KMS-11 (cell line): ENCODE measurements at regions not wholly inside any gene's neighbourhood (a gene's known extent, or its start where the extent isn't known, plus 50 kb on each side); places are given as distances from the start of the nearest gene placed in this dataset.

Experiments
- H2AFZ ChIP-seq: fragments of 200-600 bp; sonication (generic); 2 replicates; pipeline ENCODE4 v1.6.1; 2016; ENCODE audit warnings: antibody characterized with exemption, mixed run types, low read depth
- H3K27ac ChIP-seq: fragments of 200-600 bp; sonication (generic); 2 replicates; pipeline ENCODE4 v1.6.1; 2016; ENCODE audit warnings: mild to moderate bottlenecking, mixed run types
- H3K27me3 ChIP-seq: fragments of 200-600 bp; sonication (generic); 2 replicates; pipeline ENCODE4 v1.6.1; 2017; ENCODE audit warnings: mild to moderate bottlenecking, low read depth, mixed run types, moderate library complexity; ENCODE audit not compliant: insufficient read depth
- H3K36me3 ChIP-seq: fragments of 200-600 bp; sonication (generic); 2 replicates; pipeline ENCODE4 v1.6.1; 2017; ENCODE audit warnings: mild to moderate bottlenecking, mixed run types; ENCODE audit not compliant: insufficient read depth
- H3K4me1 ChIP-seq: fragments of 200-600 bp; sonication (generic); 2 replicates; pipeline ENCODE4 v1.6.1; 2016; ENCODE audit warnings: mild to moderate bottlenecking, low read depth, mixed run types; ENCODE audit not compliant: poor library complexity, severe bottlenecking
- H3K4me2 ChIP-seq: fragments of 200-600 bp; sonication (generic); 2 replicates; pipeline ENCODE4 v1.7.0; 2016; ENCODE audit warnings: mild to moderate bottlenecking, mixed run types
- H3K4me3 ChIP-seq: fragments of 200-600 bp; sonication (generic); IDR thresholded peaks from 2 replicates; pipeline ENCODE4 v1.6.1; 2017; ENCODE audit warnings: low read depth, low read length, mixed read lengths; ENCODE audit not compliant: insufficient read depth
- H3K79me2 ChIP-seq: fragments of 200-600 bp; sonication (generic); 2 replicates; pipeline ENCODE4 v1.6.1; 2016; ENCODE audit warnings: low read depth, mixed run types; ENCODE audit not compliant: insufficient read depth
- H3K9ac ChIP-seq: fragments of 200-600 bp; sonication (generic); 2 replicates; pipeline ENCODE4 v1.6.1; 2016; ENCODE audit warnings: mild to moderate bottlenecking, mixed run types
- H4K20me1 ChIP-seq: fragments of 200-600 bp; sonication (generic); 2 replicates; pipeline ENCODE4 v1.6.1; 2016; ENCODE audit warnings: mild to moderate bottlenecking, mixed run types; ENCODE audit not compliant: insufficient read depth
- CTCF ChIP-seq: fragments of 200-600 bp; sonication (generic); conservative IDR thresholded peaks from 2 replicates; pipeline ENCODE4 v1.6.1; 2017; ENCODE audit warnings: low read depth, mild to moderate bottlenecking, antibody characterized with exemption, low read length, moderate library complexity, mixed read lengths

- H3K27ac ChIP-seq: no peak overlapping the region
- no peaks in the 10 kb centered on the region for H3K79me2 ChIP-seq
- H3K4me3 ChIP-seq: no peak overlapping the region
- TF ChIP-seq CTCF: no peak
- no peak overlapping the region for H2AFZ ChIP-seq
- no peaks in the 10 kb centered on the region; the same call in 1 of the 2 replicates for H3K27me3 ChIP-seq
- H3K4me2 ChIP-seq: no peak overlapping the region
- H3K36me3 ChIP-seq: no peaks in the 10 kb centered on the region
- H4K20me1 ChIP-seq: no peaks in the 10 kb centered on the region
- H3K4me1 ChIP-seq: no peaks in the 10 kb centered on the region
- H3K9ac ChIP-seq: no peak overlapping the region
Measured at GRCh38 chr12:131530422-131530821, 180.5 kb upstream of the SFSWAP start.

- no peaks in the 10 kb centered on the region for H3K36me3 ChIP-seq
- no peak overlapping the region for H3K4me3 ChIP-seq
- no peaks in the 10 kb centered on the region for H3K4me1 ChIP-seq
- H3K79me2 ChIP-seq: no peaks in the 10 kb centered on the region
- no peak for TF ChIP-seq CTCF
- no peak overlapping the region for H3K4me2 ChIP-seq
- H4K20me1 ChIP-seq: no peaks in the 10 kb centered on the region
- no peak overlapping the region for H3K27ac ChIP-seq
- H3K27me3 ChIP-seq: peaks cover 5% of the 10 kb centered on the region; the same call in 1 of the 2 replicates
- no peak overlapping the region for H2AFZ ChIP-seq
- no peak overlapping the region for H3K9ac ChIP-seq
Measured at GRCh38 chr12:131533139-131533538, 177.8 kb upstream of the SFSWAP start.

GRCh38 chr12:131535779-131536178 is 175.1 kb upstream of the SFSWAP start:
- Histone ChIP-seq H3K36me3 (no peaks in the 10 kb centered on the region), H3K4me2 (no peak overlapping the region), H3K4me1 (no peaks in the 10 kb centered on the region), H3K27me3 (0 out of 2 replicates have a peak, but pooled peaks cover 5% of the 10 kb centered on the region), H2AFZ (no peak overlapping the region), H3K4me3 (no peak overlapping the region), H3K27ac (no peak overlapping the region), H3K79me2 (no peaks in the 10 kb centered on the region), H4K20me1 (no peaks in the 10 kb centered on the region), H3K9ac (no peak overlapping the region)
- no peak for TF ChIP-seq CTCF

DNA sequence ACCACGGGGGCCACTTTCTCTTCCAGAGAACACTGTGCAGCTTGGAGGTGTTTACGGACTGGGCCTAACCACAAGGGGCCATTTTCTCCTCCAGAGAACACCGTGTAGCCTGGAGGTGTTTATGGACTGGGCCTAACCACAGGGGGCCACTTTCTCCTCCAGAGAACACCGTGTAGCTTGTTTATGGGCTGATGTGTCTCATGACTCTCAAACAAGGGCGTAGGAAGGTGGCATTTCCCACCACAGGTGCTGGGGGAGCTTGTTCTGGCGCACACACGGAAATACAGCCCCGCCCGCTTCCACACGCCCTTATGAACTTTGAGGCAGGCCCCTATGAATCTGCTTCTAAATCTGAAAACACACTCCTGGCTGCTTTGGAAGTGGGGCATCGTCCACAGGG is 174.6 kb upstream of the SFSWAP start:
- no peak for TF ChIP-seq CTCF
- Histone ChIP-seq H3K4me3 (no peak overlapping the region), H2AFZ (no peak overlapping the region), H3K79me2 (no peaks in the 10 kb centered on the region), H3K4me1 (no peaks in the 10 kb centered on the region), H3K27ac (no peak overlapping the region), H3K27me3 (0 out of 2 replicates have a peak, but pooled peaks cover 5% of the 10 kb centered on the region), H4K20me1 (no peaks in the 10 kb centered on the region), H3K4me2 (no peak overlapping the region), H3K36me3 (no peaks in the 10 kb centered on the region), H3K9ac (no peak overlapping the region)

DNA sequence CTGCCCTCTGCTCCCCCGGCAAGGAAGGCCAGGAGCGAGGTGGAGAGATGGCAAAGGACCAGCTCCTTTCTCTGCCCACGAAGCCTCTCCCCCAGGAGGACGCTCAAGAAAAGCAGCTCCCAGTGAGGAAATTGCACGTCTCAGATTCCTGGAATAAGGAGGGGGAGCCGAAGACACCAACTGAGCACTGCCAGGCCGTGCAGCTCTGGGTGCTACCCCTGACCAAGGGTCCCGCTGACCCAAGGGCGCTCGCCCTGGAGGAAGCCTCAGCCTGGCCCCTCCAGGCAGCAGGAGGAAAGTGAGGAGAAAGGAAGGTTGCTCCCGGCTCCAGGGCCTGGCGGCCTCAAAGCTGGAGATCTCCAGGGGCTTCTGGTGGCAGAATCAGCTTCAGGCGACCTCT is 174.1 kb upstream of the SFSWAP start:
- Histone ChIP-seq H2AFZ (no peak overlapping the region), H3K4me2 (no peak overlapping the region), H3K27ac (no peak overlapping the region), H4K20me1 (no peaks in the 10 kb centered on the region), H3K4me1 (no peaks in the 10 kb centered on the region), H3K4me3 (no peak overlapping the region), H3K36me3 (no peaks in the 10 kb centered on the region), H3K9ac (no peak overlapping the region), H3K79me2 (no peaks in the 10 kb centered on the region), H3K27me3 (0 out of 2 replicates have a peak, but pooled peaks cover 5% of the 10 kb centered on the region)
- TF ChIP-seq CTCF: no peak
